GM18520 (cell line): ENCODE measurements at regions not wholly inside any gene's neighbourhood (a gene's known extent, or its start where the extent isn't known, plus 50 kb on each side); places are given as distances from the start of the nearest gene placed in this dataset.
"Not testable (repeated sequence)": the region's sequence is repeated elsewhere in the genome, so short reads cannot be mapped to it uniquely, and the experiment has no call there.

Experiments
- ATAC-seq: cut with Tn5 transposase; IDR thresholded peaks from one replicate; pipeline ENCODE4 v1.9.1; 2021; ENCODE audit not compliant: unreplicated experiment

GRCh38 chr10:125605167-125605566 lies 77.8 kb downstream of the TEX36 start:
- ATAC-seq = no peak

GRCh38 chr10:125602825-125603224 lies 80.1 kb downstream of the TEX36 start:
- ATAC-seq = no peak

- no peak for ATAC-seq
These were observed 83.8 kb downstream of the TEX36 start for GRCh38 chr10:125599194-125599593.

- ATAC-seq = no peak
These were observed 87.1 kb downstream of the TEX36 start for GRCh38 chr10:125595911-125596310.

GRCh38 chr10:125593644-125594043 lies 89.3 kb downstream of the TEX36 start:
- no peak for ATAC-seq

- no peak for ATAC-seq
These were observed 90.1 kb downstream of the TEX36 start for GRCh38 chr10:125592897-125593296.

GRCh38 chr10:125591886-125592285 lies 91.1 kb downstream of the TEX36 start:
- ATAC-seq = no peak

DNA sequence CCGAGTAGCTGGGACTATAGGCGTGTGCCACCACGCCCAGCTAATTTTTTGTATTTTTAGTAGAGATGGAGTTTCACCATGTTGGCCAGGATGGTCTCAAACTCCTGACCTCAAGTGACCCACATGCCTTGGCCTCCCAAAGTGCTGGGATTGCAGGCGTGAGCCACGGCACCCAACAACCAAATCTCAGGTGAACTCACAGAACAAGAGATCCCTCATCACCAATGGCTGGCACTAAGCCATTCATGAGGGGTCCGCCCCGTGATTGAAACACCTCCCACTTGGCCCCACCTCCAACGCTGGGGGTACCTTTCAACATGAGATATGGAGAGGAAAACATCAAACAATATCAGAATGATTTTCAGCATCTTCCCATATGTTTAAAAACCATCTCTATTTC lies 94.2 kb downstream of the TEX36 start:
- not testable (repeated sequence) for ATAC-seq

DNA sequence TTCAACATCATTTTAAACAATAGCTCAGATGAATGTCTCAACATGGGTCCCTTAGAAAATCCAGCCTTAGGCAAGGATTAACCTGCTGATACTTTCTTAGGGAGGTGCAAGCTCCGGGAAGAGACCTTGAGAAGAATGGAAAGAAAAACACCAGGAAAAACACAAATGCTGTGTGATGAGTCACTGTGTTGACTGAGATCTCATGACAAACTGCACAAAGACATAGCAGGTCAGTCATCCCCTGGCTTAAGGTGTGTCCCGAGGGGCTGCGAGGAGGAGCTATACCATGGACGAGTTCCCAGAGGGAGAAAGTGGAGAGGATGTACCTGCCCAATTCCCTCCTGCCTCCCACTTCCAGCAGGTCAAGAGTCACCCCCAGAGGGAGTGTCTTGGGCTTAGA lies 98.0 kb downstream of the TEX36 start:
- ATAC-seq = no peak

- ATAC-seq = no peak
These were observed 104.2 kb downstream of the TEX36 start for GRCh38 chr10:125578658-125579315.

DNA sequence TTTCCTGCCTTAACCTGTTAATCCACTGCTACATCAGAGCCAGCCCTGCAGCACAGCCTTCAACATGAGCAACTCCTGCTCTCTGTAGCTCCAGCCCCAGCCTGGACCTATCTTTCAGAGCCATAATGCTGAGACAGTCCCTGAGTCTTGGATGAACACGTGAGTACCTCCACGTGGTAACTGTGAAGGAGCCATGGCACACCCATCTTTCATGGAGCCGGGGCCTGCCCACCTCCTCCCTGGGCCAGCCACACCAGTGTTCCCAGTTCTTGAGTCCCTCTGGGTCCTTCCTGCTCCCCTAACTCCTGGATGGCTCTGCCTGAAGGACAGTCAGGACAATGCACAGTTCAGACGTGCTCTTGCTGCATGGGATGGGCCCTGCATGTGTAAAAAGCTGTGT lies 107.1 kb downstream of the TEX36 start:
- ATAC-seq = no peak

- no peak for ATAC-seq
These were observed 114.8 kb downstream of the TEX36 start for GRCh38 chr10:125568156-125568555.

GRCh38 chr10:125567529-125567928 lies 115.4 kb downstream of the TEX36 start:
- ATAC-seq = no peak

DNA sequence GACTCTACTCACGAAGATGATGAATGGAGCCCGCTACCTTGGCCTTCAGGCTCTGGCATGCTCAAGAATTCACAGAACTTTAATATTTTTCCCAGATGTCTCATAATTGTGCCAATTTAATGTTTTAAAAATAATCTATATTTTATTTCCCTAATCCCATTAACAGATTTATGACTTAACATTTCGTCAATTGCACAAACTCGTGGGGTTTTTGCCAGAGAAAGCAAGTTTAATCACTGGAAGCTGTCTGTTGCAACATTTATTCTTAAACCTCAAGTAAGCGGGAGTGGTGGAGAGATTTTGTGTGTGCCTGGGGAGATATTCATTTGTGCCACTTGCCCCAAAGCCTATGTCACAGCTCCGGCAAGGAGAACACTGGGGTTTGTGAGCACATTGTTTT lies 117.9 kb downstream of the TEX36 start:
- ATAC-seq = no peak

GRCh38 chr10:125564570-125564969 lies 118.4 kb downstream of the TEX36 start:
- no peak for ATAC-seq

DNA sequence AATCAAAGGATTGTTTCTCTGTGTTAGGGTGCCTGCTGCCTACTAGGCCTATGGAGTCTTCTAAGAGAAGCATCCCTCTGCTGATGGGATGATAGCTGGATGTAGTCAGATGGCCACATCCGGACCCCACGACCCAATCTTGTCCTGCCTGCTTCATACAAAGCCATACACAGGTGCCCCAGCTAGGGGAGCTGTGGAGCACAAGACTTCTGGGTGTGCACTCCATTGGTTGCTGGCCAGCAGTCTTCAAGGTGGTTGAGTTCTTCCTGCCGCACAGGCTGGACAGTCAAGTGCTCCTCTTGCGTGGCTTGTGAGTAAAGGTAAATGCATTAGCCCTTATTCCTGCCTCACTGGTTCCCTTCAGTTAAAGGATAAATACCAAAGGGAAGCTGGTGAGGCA lies 120.2 kb downstream of the TEX36 start:
- ATAC-seq = no peak

DNA sequence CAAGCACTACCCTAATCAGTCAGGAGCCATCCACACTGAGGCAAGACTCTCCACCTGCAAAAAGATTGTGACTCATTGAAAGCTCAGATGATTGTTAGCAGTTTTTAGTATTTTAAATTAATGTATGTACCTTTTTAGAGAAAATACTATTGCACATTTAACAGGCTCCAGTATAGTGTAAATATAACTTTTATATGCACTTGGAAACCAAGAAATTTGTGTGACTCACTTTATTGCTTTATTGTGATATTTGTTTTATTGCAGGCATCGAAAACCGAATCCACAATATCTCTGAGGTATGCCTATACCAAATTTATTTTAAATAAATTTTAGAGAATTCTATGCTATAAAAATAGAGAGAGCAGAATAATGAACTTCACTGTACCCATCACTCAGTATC lies 122.0 kb downstream of the TEX36 start:
- no peak for ATAC-seq

DNA sequence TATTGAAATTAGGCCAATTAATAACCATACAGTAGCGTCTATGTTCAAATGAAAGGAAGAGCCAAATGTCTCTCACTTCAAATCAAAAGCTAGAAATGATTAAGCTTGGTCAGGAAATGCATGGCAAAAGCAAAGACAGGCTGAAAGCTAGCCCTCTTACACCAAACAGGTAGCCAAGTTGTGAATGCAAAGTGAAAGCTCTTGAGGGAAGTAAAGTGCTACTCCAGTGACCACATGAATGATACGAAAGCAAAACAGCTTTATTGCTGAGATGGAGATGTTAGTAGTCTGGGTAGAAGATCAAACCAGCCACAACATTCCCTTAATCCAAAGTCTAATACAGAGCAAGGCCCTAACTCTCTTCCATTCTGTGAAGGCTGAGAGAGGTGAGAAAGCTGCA lies 123.8 kb downstream of the TEX36 start:
- peak; percentile 95 for ATAC-seq

DNA sequence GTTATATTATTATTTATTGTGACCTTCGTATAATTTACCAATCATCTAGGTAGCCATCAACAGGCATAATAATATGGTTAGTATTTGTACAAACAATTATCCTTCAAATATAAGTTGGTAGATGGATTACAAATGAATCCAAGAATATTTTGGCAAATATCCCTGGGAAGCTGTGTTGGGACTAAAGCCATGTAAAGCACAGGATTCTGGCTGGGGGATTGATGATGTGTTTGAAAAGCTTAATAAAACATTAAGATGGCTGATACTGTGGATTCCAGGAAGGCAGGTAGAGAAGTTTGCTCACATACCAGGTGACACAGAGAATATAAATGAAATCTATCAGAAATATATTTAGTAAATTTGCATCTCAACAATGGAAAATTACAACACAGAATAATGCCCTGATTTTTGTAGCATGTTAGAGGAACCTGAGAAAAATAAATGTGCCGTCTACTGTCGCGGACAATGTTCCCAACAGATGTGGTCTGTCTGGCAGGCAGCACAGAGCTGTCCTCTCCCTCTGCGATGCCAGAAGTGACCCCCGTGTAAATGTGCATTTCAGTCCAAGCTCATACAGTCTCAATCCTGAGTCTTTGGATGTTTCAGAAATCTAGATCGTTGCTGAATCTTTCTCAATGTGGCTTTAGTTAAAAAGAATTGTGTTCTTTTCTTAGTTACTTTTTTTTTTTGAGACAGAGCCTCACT lies 125.0 kb downstream of the TEX36 start:
- no peak for ATAC-seq

DNA sequence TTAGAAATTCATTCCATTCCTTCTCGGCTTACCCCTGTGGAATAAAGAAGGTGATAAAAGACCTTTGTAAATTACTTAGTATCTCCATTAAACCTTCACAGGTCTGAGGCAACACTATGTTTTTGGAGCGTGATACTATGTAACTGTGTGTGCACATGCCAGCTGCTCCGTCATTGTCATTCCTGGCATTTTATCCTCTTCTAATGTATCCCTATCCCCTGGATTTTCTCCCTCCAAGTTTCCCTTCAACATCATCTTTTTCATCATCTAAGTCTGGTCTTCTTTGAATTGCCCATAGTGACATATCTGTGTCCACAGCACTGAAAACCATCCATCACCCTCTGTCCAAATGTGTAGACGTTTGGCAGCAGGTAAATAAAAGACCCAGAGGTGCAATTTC lies 125.7 kb downstream of the TEX36 start:
- no peak for ATAC-seq

DNA sequence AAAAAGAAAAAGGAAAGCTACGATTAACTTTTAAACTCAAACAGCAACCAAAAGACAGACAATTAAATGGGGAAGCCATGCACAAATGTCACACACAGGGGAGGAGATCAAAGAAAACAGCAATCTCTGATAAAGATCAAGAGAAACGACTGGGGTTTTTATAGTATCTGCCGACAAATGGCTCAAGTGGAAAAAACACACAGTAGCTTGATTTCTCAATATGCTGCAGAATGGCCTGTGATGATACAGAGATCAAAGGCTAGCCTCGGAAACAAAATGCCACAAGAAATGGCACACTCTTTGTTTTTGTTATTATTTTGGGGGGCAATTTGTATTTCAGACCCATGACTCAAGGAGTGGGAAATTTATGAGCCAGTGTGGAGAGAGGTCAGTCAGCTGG lies 126.1 kb downstream of the TEX36 start:
- ATAC-seq = no peak

GRCh38 chr10:125555743-125556142 lies 127.2 kb downstream of the TEX36 start:
- no peak for ATAC-seq

- ATAC-seq = no peak
These were observed 127.7 kb downstream of the TEX36 start for GRCh38 chr10:125555267-125555666.
